Embryonic facial prominence (tissue), 1 donor: ENCODE measurements at regions not wholly inside any gene's neighbourhood (a gene's known extent, or its start where the extent isn't known, plus 50 kb on each side); places are given as distances from the start of the nearest gene placed in this dataset.

ENCODE experiments used
- DNase-seq: peaks from one replicate; pipeline ENCODE4 v3.0.0-alpha.2; 2016; ENCODE audit errors: extremely low spot score

GRCh38 chr15:96524676-96525417 lies 194.3 kb downstream of the NR2F2 start:
- DNase-seq: no peak

DNA sequence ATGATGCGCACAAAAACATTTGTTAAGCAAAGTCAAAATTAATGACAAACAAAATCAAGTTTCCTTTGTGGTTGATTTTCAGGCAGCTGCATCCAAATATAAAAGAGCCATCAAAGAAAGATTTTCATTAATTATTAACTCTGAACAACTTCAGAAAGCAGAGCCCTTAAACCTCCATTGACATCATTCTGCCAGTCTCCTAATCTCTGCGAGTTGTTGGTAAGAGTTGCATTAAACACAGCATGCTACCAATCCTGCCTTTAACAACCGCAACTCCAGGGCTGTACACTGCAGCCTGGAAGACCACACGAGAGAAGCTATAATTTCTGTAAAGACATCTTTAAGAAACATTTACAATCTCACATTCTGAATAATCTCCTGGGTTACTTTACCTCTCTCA lies 204.6 kb downstream of the NR2F2 start:
- DNase-seq: no peak

DNA sequence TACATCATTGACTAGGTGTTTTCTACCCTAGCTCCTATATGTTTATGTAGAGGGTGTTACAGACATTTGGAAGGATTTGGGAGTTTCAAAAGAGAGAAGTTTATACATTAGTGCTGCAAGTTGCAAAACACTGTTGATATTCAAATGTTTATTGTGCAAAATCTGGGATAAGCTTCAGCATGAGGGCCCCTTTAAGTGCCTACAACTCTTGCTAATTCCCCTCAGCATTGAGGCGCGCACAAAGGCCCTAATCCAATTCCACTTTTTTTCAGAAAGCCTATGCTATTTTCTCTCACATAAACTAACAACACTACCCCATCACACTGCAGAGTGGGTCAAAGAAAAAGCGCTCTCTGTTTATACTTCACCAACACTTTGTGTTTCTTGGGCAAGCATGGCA lies 208.0 kb downstream of the NR2F2 start:
- no peak for DNase-seq

DNA sequence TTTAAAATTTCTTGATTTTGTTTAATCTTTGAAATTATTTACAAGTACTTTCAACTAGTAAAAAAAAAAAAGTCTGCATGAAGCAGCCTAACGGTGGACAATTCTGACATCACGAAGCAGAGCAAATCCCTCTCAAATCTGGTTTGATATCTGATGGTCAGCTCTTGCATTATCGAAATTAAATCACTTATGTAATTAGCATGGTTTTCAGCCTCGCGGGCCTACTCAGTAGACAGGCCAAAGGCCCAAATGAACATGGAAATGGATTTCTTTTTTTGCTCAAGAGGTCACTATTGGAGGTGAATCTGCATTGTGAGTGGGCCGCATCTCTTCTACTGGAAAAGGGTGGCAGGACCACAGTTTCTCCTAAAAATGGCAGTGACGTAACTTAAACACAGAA lies 209.8 kb downstream of the NR2F2 start:
- DNase-seq: no peak

- no peak for DNase-seq
Observed at GRCh38 chr15:96542130-96542770, 211.8 kb downstream of the NR2F2 start.

GRCh38 chr15:96544162-96544756 lies 213.8 kb downstream of the NR2F2 start:
- DNase-seq: no peak

GRCh38 chr15:96549136-96549535 lies 218.6 kb downstream of the NR2F2 start:
- no peak for DNase-seq

- DNase-seq: no peak
Observed at GRCh38 chr15:96551196-96551595, 220.7 kb downstream of the NR2F2 start.

GRCh38 chr15:96551722-96552121 lies 221.2 kb downstream of the NR2F2 start:
- no peak for DNase-seq

- DNase-seq: no peak
Observed at GRCh38 chr15:96553006-96553405, 222.5 kb downstream of the NR2F2 start.

GRCh38 chr15:96553451-96553850 lies 223.0 kb downstream of the NR2F2 start:
- DNase-seq: no peak

GRCh38 chr15:96553931-96554330 lies 223.4 kb downstream of the NR2F2 start:
- no peak for DNase-seq

- no peak for DNase-seq
Observed at GRCh38 chr15:96554541-96554940, 224.0 kb downstream of the NR2F2 start.

- DNase-seq: no peak
Observed at GRCh38 chr15:96559087-96559486, 228.6 kb downstream of the NR2F2 start.

GRCh38 chr15:96559631-96560030 lies 229.1 kb downstream of the NR2F2 start:
- DNase-seq: no peak

- DNase-seq: no peak
Observed at GRCh38 chr15:96560246-96560895, 229.9 kb downstream of the NR2F2 start.

DNA sequence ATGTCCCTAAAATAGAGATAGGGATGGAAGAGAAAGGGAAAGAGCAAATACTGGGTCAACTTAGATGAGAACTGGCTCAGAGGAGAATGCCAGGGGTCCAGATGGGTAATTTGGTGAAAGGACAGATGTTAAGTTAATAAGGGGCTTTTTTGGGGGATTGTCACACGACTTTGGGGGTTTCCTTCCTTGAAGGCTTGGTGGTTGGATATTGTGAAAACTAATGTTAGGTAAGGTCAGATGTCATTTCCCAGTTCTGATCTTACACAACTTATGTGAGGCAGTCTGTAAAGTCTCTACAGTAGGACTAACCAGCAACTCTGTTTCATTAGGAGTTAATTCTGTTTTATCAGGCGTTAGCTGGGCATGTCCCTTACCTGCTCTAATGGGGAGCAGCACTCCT lies 231.1 kb downstream of the NR2F2 start:
- DNase-seq: no peak

- DNase-seq: no peak
Observed at GRCh38 chr15:96564546-96564945, 234.0 kb downstream of the NR2F2 start.

DNA sequence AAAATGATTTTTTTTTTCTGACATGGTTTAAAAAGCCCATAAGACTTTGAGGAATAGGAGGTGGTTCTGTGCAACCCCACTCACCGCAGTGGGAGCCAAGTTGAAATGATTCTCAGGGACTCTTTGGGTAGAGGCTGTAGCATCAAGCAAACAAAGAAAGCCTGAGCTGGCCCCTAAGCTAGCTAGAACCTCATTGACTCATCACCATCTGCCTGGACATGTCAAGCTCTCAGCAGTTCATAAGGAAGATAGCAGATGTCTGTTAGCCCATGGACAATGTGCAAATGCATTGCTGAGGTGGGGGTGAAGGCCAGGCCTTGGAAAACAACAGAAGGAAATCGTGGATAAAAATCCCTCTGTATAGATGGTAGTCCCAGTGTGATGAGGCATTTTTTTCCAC lies 234.8 kb downstream of the NR2F2 start:
- DNase-seq: no peak

GRCh38 chr15:96574782-96575181 lies 244.3 kb downstream of the NR2F2 start:
- no peak for DNase-seq

DNA sequence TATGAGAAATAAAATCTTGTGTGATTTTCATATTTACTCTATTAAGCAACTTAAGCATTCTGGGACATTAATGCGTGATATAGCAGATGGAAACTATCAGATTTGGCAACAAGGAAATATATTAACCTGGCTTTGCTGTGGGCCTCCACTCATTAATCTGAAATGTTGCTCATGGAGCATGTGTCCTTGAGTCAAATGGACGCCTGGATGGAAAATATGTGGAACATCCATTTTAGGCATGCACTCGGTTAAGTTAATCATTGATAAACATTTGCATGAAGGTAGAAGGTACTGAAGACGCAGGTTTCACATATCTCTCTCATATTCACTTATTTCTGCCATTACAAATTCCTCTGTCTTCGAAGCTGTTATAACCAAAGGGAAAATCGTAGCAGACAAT lies 246.1 kb downstream of the NR2F2 start:
- DNase-seq: no peak

- DNase-seq: no peak
Observed at GRCh38 chr15:96578393-96578792, 247.9 kb downstream of the NR2F2 start.

- no peak for DNase-seq
Observed at GRCh38 chr15:96581371-96581770, 250.9 kb downstream of the NR2F2 start.
